K562 (cell line): ENCODE measurements at regions not wholly inside any gene's neighbourhood (a gene's known extent, or its start where the extent isn't known, plus 50 kb on each side); places are given as distances from the start of the nearest gene placed in this dataset.

Experiments
- ATAC-seq: fragments of 200-7000 bp; cut with Tn5 transposase; 3 replicates; pipeline ENCODE4 v1.9.1; 2020; ENCODE audit warnings: moderate library complexity
- BruUV-seq: library from RNA; stranded (reverse); fragments of 400-500 nt; replicated peaks from 2 replicates; lab custom pipeline; 2021; lab: Mats Ljungman, UMichigan
- CTCF ChIA-PET: fragments of 300-600 bp; formaldehyde crosslinking; extraction: SDS; loops from one replicate; lab custom pipeline; 2021; ENCODE audit warnings: low intra/inter-chr PET ratio; lab: Yijun Ruan, JAX
- POLR2A ChIA-PET: fragments of 300-600, 350-650 bp; sonication (Branson Sonifier 250); formaldehyde crosslinking; extraction: SDS; loops from one replicate; lab custom pipeline; 2021; ENCODE audit warnings: antibody characterized with exemption, inconsistent platforms; lab: Yijun Ruan, JAX
- DNase-seq, 4 experiments: peaks; one replicate each; pipeline versions ENCODE4 v3.0.0 to v3.0.0-alpha.2; 2011 to 2018; ENCODE audit warnings: low spot score in 3 of 4, mixed read lengths in 3 of 4; ENCODE audit errors: extremely low read depth in 1 of 4
- FAIRE-seq: peaks from 2 replicates; lab custom pipeline; 2011; peaks lifted over from hg19 to GRCh38; lab: Jason Lieb, UNC
- H2AFZ ChIP-seq: 2 replicates; pipeline ENCODE4 v1.6.0; 2011; ENCODE audit warnings: low read depth, low read length, control low read depth, inconsistent platforms
- H3K27ac ChIP-seq: fragments of 200-600 bp; 3 replicates; pipeline ENCODE4 v1.8.0; 2011; ENCODE audit warnings: low read depth, mild to moderate bottlenecking, control low read depth, inconsistent platforms, low read length, moderate library complexity, mixed read lengths; ENCODE audit errors: extremely low read depth
- H3K27me3 ChIP-seq, 2 experiments: fragments of 300-600 bp in 1 of 2; 2 replicates in 1 of 2; 3 replicates in 1 of 2; pipeline versions ENCODE4 v1.6.0 to v1.8.0; 2011; ENCODE audit warnings: inconsistent platforms in 2 of 2, low read length in 2 of 2, mild to moderate bottlenecking in 1 of 2, mixed read lengths in 1 of 2, moderate library complexity in 1 of 2; ENCODE audit not compliant: control insufficient read depth in 2 of 2, insufficient read depth in 2 of 2
- H3K36me3 ChIP-seq: fragments of 300-600 bp; 3 replicates; pipeline ENCODE4 v1.8.0; 2011; ENCODE audit warnings: mild to moderate bottlenecking, low read length, inconsistent platforms; ENCODE audit not compliant: control insufficient read depth, insufficient read depth
- H3K4me1 ChIP-seq, 2 experiments: fragments of 200-600 bp in 1 of 2; replicated peaks in 1 of 2; 2 replicates in 1 of 2; 3 replicates in 1 of 2; pipeline versions ENCODE4 v1.5.1 to v1.8.0; 2011; ENCODE audit warnings: inconsistent platforms in 2 of 2, low read length in 2 of 2, mild to moderate bottlenecking in 1 of 2, mixed read lengths in 1 of 2, moderate library complexity in 1 of 2; ENCODE audit not compliant: control insufficient read depth in 2 of 2, insufficient read depth in 2 of 2
- H3K4me2 ChIP-seq: 2 replicates; pipeline ENCODE4 v1.6.1; 2011; ENCODE audit warnings: low read length, control low read depth, inconsistent platforms, mixed read lengths; ENCODE audit not compliant: insufficient read depth
- H3K4me3 ChIP-seq: fragments of 200-600 bp; sonication (generic), shearing (Covaris generic); 2 replicates; pipeline ENCODE4 v1.5.1; 2016; ENCODE audit warnings: control low read depth, inconsistent platforms
- H3K79me2 ChIP-seq: fragments of 200-600 bp; 3 replicates; pipeline ENCODE4 v1.8.0; 2011; ENCODE audit warnings: low read length, inconsistent platforms; ENCODE audit not compliant: control insufficient read depth, insufficient read depth
- H3K9ac ChIP-seq, 2 experiments: 2 replicates each; pipeline versions ENCODE4 v1.6.0 to v1.6.1; 2011; ENCODE audit warnings: low read depth in 2 of 2, low read length in 2 of 2, control low read depth in 1 of 2, inconsistent platforms in 1 of 2, mild to moderate bottlenecking in 1 of 2, mixed read lengths in 1 of 2; ENCODE audit not compliant: insufficient read depth in 1 of 2
- H3K9me1 ChIP-seq: one replicate; pipeline ENCODE4 v1.6.0; 2011; ENCODE audit warnings: inconsistent platforms, mild to moderate bottlenecking, low read length, moderate library complexity; ENCODE audit not compliant: control insufficient read depth, insufficient read depth
- H3K9me3 ChIP-seq: replicated peaks from 2 replicates; pipeline ENCODE4 v1.5.1; 2011; ENCODE audit warnings: low read depth, low read length, inconsistent platforms; ENCODE audit not compliant: control insufficient read depth, insufficient read depth
- H4K20me1 ChIP-seq: replicated peaks from 2 replicates; pipeline ENCODE4 v1.6.1; 2011; ENCODE audit warnings: low read length, inconsistent platforms, mixed read lengths; ENCODE audit not compliant: control insufficient read depth, insufficient read depth
- CBX5 ChIP-seq: IDR thresholded peaks from 2 replicates; pipeline ENCODE4 v1.6.1; 2014; ENCODE audit warnings: low read depth, borderline replicate concordance
- CHAMP1 ChIP-seq: fragments of 450-650 bp; IDR thresholded peaks from 2 replicates; pipeline ENCODE4 v1.6.1; 2016; ENCODE audit warnings: mild to moderate bottlenecking
- CLOCK ChIP-seq: fragments of 250-450 bp; sonication (Bioruptor Pico); IDR thresholded peaks from 2 replicates; pipeline ENCODE4 v1.4.0; 2020; ENCODE audit warnings: mild to moderate bottlenecking, moderate library complexity, borderline replicate concordance
- CREB5 ChIP-seq: fragments of 250-450 bp; sonication (Bioruptor Pico); IDR thresholded peaks from 2 replicates; pipeline ENCODE4 v1.5.0; 2020; ENCODE audit warnings: mild to moderate bottlenecking
- KDM4B ChIP-seq, 2 experiments: fragments of 450-650 bp in 1 of 2; sonication (generic) in 1 of 2; IDR thresholded peaks; 2 replicates each; pipeline ENCODE4 v1.6.1; 2016 to 2017; ENCODE audit warnings: borderline replicate concordance in 2 of 2, antibody characterized with exemption in 1 of 2, low read depth in 1 of 2, mild to moderate bottlenecking in 1 of 2
- PHF20 ChIP-seq: fragments of 450-650 bp; IDR thresholded peaks from 2 replicates; pipeline ENCODE4 v1.6.1; 2018; ENCODE audit not compliant: partially characterized antibody
- STAG1 ChIP-seq: sonication (generic); formaldehyde crosslinking; IDR thresholded peaks from 2 replicates; pipeline ENCODE4 v1.5.0; 2020; ENCODE audit warnings: missing genetic modification reagents, borderline replicate concordance
- ZNF146 ChIP-seq: IDR thresholded peaks from one replicate; pipeline ENCODE4 v1.6.1; 2018; ENCODE audit warnings: missing compliant biosample characterization; ENCODE audit not compliant: unreplicated experiment
- ZNF324 ChIP-seq: fragments of 250-450 bp; sonication (Bioruptor Pico); IDR thresholded peaks from 2 replicates; pipeline ENCODE4 v1.4.0; 2020; ENCODE audit warnings: mild to moderate bottlenecking
- ZNF384 ChIP-seq: IDR thresholded peaks from 2 replicates; pipeline ENCODE4 v1.6.1; 2012; ENCODE audit warnings: low read depth, low read length, improper control_type of control experiment
- ZNF431 ChIP-seq: sonication (generic); formaldehyde crosslinking; IDR thresholded peaks from 2 replicates; pipeline ENCODE4 v1.8.0; 2022; ENCODE audit warnings: mild to moderate bottlenecking, missing genetic modification reagents
- WGBS: fragments of 100-300 bp; shearing (Covaris generic); methylation state at CpG from one replicate; pipeline ENCODE4 v1.1.6; 2016; ENCODE audit warnings: low coverage, mixed read lengths; ENCODE audit not compliant: insufficient coverage; ENCODE audit errors: missing lambda C conversion rate; 5-methylcytosine and 5-hydroxymethylcytosine counted together
- in situ Hi-C: fragments of 300-500 bp; cut with MboI; formaldehyde crosslinking; loops from 4 replicates; pipeline ENCODE4 v1.15.0; 2018; ENCODE audit warnings: inconsistent platforms, mixed read lengths
- intact Hi-C: fragments of 100-400 bp; cut with micrococcal nuclease; formaldehyde crosslinking; loops from 2 replicates; pipeline ENCODE4 v1.14.2; 2022

- H3K4me3 ChIP-seq: no peak overlapping the region
- H3K9ac ChIP-seq: no peak overlapping the region
- H3K27ac ChIP-seq: no peak overlapping the region
- no peaks in the 10 kb centered on the region for H3K4me1 ChIP-seq
- in situ Hi-C loops (no loop called here), intact Hi-C loops (no loop called here)
- BruUV-seq: no TSS peak
- H2AFZ ChIP-seq: no peak overlapping the region
- POLR2A ChIA-PET: no interaction called here
- ATAC-seq: no peak
- H3K9me1 ChIP-seq: no peaks in the 10 kb centered on the region
- WGBS: 2% methylated on average over 3 of the region's 3 CpGs
- FAIRE-seq: no peak
- H3K4me2 ChIP-seq: no peak overlapping the region
- no peak for DNase-seq
- H3K9me3 ChIP-seq: no peaks in the 10 kb centered on the region
- no peaks in the 10 kb centered on the region for H3K36me3 ChIP-seq
- TF ChIP-seq ZNF146 (CRISPR knock-in tag) (no peak), ZNF431 (CRISPR knock-in tag) (no peak), PHF20 (no peak), CBX5 (no peak), KDM4B (IDR thresholded peaks at IDR 0.05; ENCODE audit: borderline replicate concordance in 2 of 2, low read depth in 1 of 2) (no peak), STAG1 (no peak), ZNF324 (CRISPR knock-in tag) (no peak), CREB5 (CRISPR knock-in tag) (no peak), CHAMP1 (no peak), CLOCK (CRISPR knock-in tag) (no peak), ZNF384 (no peak)
- TF ChIP-seq, all 486 proteins: peak for 0
- no peaks in the 10 kb centered on the region for H3K27me3 ChIP-seq
- H3K79me2 ChIP-seq: no peaks in the 10 kb centered on the region
- CTCF ChIA-PET: no interaction called here
- H4K20me1 ChIP-seq: no peaks in the 10 kb centered on the region
These were observed 1157.7 kb upstream of the MAP3K7 start for GRCh38 chr6:91744566-91744965.
